IgD-negative memory B cell (primary cell): ENCODE measurements at regions not wholly inside any gene's neighbourhood (a gene's known extent, or its start where the extent isn't known, plus 50 kb on each side); places are given as distances from the start of the nearest gene placed in this dataset.

ENCODE experiments used
- H3K27ac Mint-ChIP-seq, 3 donors: one replicate each; pipeline ENCODE4 v1.8.0; 2020 to 2022; ENCODE audit warnings: mild to moderate bottlenecking in 3 of 3, mixed read lengths in 3 of 3, moderate library complexity in 1 of 3
- H3K27me3 Mint-ChIP-seq: one replicate; pipeline ENCODE4 v1.8.0; 2021; ENCODE audit warnings: mixed read lengths
- H3K36me3 Mint-ChIP-seq: one replicate; pipeline ENCODE4 v1.8.0; 2020; ENCODE audit warnings: mild to moderate bottlenecking, mixed read lengths
- H3K4me1 Mint-ChIP-seq, 3 donors: one replicate each; pipeline ENCODE4 v1.8.0; 2020 to 2022; ENCODE audit warnings: mixed read lengths in 3 of 3, mild to moderate bottlenecking in 1 of 3
- H3K4me3 Mint-ChIP-seq, 4 donors: one replicate each; pipeline ENCODE4 v1.8.0; 2020 to 2022; ENCODE audit warnings: mild to moderate bottlenecking in 4 of 4, mixed read lengths in 4 of 4, moderate library complexity in 3 of 4
- H3K9me3 Mint-ChIP-seq, 3 donors: one replicate each; pipeline ENCODE4 v1.8.0; 2020 to 2021; ENCODE audit warnings: mixed read lengths in 3 of 3, mild to moderate bottlenecking in 1 of 3

DNA sequence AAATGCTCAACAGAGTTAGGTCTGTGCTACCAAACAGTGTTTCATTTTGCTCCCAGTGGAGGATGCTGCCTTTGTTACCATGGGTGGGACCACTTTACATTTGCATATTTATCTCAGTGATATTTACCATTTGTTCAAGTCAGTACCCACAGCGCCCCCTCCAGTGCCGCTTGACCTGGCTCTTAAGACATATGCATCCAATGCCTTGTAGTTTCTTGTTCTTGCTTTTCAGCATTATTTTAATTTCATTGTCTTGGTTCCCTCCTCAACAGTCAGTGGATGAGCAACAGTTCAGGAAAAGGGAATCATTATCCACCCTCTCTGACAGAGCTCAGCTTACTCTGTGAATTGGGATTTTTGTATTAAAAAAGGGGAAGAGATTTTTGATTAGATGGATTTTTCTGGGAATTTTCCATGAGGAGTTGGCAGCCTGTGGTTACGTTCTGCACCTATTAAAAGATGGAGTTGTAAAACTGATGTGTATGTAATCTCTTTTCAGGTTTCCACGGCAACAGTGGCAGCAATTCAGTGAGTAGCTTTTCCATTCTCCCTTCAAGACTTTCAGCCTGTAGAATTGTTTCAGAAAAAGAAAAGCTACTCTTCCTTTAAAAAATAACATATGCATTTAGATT is 240.5 kb upstream of the DAAM1 start:
- peaks cover 5% of the 10 kb centered on the region for H3K27me3 Mint-ChIP-seq
- no peaks in the 10 kb centered on the region for H3K36me3 Mint-ChIP-seq
- H3K4me3 Mint-ChIP-seq: no peak overlapping the region
- peaks cover 0 to 5% (median 1%) of the 10 kb centered on the region in 3 donors for H3K9me3 Mint-ChIP-seq
- no peak overlapping the region for H3K27ac Mint-ChIP-seq
- H3K4me1 Mint-ChIP-seq: no peaks in the 10 kb centered on the region

DNA sequence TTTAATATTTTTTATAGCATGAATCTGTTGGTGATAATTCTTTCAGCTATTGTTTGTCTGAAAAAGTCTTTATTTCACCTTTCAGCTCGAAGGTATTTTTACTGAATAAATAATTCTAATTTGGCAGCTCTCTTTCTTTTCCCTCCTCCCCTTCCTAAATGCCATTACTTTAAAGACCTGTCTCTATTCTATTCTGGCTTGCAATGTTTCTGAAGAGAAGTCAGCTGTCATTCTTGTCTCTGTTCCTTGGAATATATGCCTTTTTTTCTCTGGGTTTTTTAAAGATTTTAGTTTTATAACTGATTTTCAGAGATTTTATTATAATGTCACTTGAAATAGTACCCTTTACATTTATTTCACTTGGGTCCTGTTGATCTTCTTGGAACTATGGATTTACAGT is 237.9 kb upstream of the DAAM1 start:
- H3K4me3 Mint-ChIP-seq: no peak overlapping the region
- no peaks in the 10 kb centered on the region for H3K4me1 Mint-ChIP-seq
- H3K27me3 Mint-ChIP-seq: peaks cover 13% of the 10 kb centered on the region
- H3K36me3 Mint-ChIP-seq: no peaks in the 10 kb centered on the region
- H3K9me3 Mint-ChIP-seq: peaks cover 0 to 5% (median 1%) of the 10 kb centered on the region in 3 donors
- no peak overlapping the region for H3K27ac Mint-ChIP-seq

DNA sequence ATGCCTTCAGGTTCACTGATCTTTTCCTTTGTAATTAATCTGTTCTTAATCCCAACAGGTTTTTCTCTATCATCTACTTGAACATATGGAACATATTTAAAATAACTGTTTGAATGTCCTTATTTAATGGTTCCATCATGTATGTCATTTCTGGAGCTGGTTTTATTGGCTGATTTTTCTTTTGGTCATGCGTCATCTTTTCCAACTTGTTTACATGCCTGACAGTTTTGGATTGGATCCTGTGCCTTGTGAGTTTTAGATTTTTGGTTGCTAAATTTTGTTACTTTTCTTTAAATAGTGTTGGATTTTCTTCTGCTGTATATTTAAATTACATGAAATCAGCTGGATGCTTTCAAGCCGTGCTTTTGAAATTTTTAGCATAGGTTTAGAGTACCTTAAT is 237.3 kb upstream of the DAAM1 start:
- Mint-ChIP-seq H3K9me3 (peaks cover 0 to 5% (median under 1%) of the 10 kb centered on the region in 3 donors), H3K4me1 (no peaks in the 10 kb centered on the region), H3K27ac (no peak overlapping the region), H3K36me3 (no peaks in the 10 kb centered on the region), H3K4me3 (no peak overlapping the region), H3K27me3 (peaks cover 13% of the 10 kb centered on the region)

- Mint-ChIP-seq H3K36me3 (no peaks in the 10 kb centered on the region), H3K27me3 (peaks cover 14% of the 10 kb centered on the region), H3K9me3 (peaks cover 3 to 8% (median 6%) of the 10 kb centered on the region in 3 donors), H3K4me3 (no peak overlapping the region), H3K27ac (no peak overlapping the region), H3K4me1 (no peaks in the 10 kb centered on the region)
Measured at GRCh38 chr14:58954052-58954451, 234.4 kb upstream of the DAAM1 start.

DNA sequence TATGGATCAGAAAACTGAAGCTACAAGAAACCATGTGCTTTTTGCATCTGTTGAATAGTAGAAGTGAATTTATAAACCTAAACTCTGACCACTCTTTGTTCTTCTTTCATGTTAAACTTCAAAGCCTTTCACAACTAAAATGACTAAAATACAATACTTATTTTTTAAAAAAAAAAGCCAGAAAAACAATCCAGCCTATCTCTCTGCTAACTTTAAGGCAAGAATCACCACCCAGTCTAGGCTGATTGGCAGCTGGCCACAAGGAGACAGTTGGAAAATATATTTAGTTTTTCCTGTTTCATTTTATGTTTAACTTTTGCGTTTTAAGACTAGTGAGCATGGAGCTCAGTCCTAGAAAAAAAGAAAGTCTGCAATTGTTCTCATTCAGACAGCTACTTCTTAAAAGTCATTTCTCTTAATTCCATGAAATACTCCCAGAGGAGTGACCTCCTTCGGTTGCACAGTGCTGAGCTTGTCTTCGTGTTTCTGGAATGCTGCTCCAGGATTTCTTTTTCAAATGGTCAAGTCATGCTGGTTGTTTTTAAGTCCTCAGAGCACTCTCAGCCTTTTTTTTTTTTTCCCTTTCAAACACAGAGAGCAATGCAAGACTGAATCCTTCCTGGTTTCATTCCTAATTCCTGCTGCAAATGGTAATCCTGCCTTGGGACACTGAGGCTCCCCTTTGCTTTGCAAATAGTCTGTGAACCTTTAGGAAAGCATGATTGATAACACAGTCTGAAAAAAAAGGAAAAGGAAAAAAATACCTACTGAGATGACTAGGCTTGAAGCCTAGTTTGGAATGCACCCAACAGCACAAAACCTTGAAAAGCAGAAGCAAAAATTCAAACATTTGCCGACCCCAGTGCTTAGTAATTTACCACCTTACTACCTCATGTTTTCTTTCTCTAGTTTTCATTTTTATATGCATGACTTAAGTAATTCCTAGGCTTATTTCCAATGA is 233.3 kb upstream of the DAAM1 start:
- H3K27ac Mint-ChIP-seq: no peak overlapping the region
- H3K9me3 Mint-ChIP-seq: peaks cover 3 to 8% (median 6%) of the 10 kb centered on the region in 3 donors
- no peak overlapping the region for H3K4me3 Mint-ChIP-seq
- peaks cover 14% of the 10 kb centered on the region for H3K27me3 Mint-ChIP-seq
- no peaks in the 10 kb centered on the region for H3K4me1 Mint-ChIP-seq
- H3K36me3 Mint-ChIP-seq: no peaks in the 10 kb centered on the region

DNA sequence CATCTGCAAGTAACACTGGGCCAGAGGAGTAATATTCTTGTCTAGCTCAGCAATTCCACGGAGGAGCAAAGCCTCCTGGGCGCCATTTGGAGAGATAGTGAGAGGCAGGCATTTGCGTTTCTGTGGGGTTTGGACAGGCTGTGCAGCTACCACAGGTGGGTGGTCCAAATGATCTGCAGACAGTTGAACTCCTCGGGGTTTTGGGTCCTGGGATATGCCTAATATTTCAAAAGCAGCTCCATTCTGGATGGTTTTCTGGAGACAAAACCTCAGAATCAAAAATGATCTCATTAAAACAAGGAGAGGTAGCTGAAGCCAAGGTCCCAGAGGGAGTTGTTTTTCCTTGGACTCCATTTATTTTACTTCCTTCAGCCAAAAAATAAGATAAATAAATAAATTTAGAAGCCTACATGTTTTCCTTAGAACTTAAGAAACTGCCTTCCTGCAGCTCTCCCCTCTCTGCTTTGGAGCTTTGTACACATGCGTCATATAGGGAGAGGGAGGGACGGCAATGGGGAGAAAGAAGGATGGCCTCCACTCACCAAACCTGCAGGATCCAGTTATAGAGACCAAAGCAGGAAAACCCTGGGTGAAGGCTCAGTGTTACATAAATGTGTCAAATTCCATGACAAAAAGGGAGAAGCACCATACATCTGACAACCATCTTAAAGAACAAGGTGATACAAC is 227.3 kb upstream of the DAAM1 start:
- Mint-ChIP-seq H3K36me3 (no peaks in the 10 kb centered on the region), H3K27me3 (peaks cover 3% of the 10 kb centered on the region), H3K4me3 (no peak overlapping the region), H3K9me3 (peaks cover 3 to 6% (median 4%) of the 10 kb centered on the region in 3 donors), H3K4me1 (no peaks in the 10 kb centered on the region), H3K27ac (no peak overlapping the region)

GRCh38 chr14:58963873-58964597 is 224.4 kb upstream of the DAAM1 start:
- H3K27ac Mint-ChIP-seq: no peak overlapping the region
- no peaks in the 10 kb centered on the region for H3K36me3 Mint-ChIP-seq
- peaks cover 0 to 2% (median 0%) of the 10 kb centered on the region in 3 donors for H3K4me1 Mint-ChIP-seq
- H3K4me3 Mint-ChIP-seq: no peak overlapping the region
- H3K9me3 Mint-ChIP-seq: no peaks in the 10 kb centered on the region
- H3K27me3 Mint-ChIP-seq: no peaks in the 10 kb centered on the region

- Mint-ChIP-seq H3K27ac (no peak overlapping the region), H3K4me1 (peaks cover 0 to 2% (median 0%) of the 10 kb centered on the region in 3 donors), H3K36me3 (no peaks in the 10 kb centered on the region), H3K27me3 (no peaks in the 10 kb centered on the region), H3K9me3 (no peaks in the 10 kb centered on the region), H3K4me3 (no peak overlapping the region)
Measured at GRCh38 chr14:58964598-58964928, 223.9 kb upstream of the DAAM1 start.

GRCh38 chr14:58965601-58966000 is 222.9 kb upstream of the DAAM1 start:
- H3K4me3 Mint-ChIP-seq: no peak overlapping the region
- no peaks in the 10 kb centered on the region for H3K9me3 Mint-ChIP-seq
- no peaks in the 10 kb centered on the region for H3K36me3 Mint-ChIP-seq
- H3K4me1 Mint-ChIP-seq: peaks cover 0 to 2% (median 0%) of the 10 kb centered on the region in 3 donors
- no peak overlapping the region for H3K27ac Mint-ChIP-seq
- H3K27me3 Mint-ChIP-seq: peaks cover 2% of the 10 kb centered on the region

DNA sequence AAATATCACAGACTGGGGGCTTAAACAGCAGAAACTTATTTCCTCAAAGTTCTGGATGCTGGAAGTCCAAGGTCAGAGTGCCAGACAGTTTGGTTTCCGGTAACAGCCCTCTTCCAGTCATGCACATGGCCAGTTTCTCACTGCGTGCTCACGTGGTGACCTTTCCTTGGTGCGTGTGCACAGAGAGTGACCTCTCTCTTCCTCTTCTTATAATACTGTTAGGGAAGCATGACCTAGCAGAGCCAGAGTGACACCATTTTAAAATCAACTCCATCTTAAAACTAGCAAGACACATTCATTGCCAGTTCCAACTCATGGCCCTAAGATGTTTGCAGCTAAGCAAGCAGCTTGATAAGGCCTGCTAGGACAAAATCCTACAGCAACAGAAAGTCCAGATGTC is 221.5 kb upstream of the DAAM1 start:
- no peaks in the 10 kb centered on the region for H3K36me3 Mint-ChIP-seq
- peaks cover 0 to 2% (median 0%) of the 10 kb centered on the region in 3 donors for H3K4me1 Mint-ChIP-seq
- H3K27me3 Mint-ChIP-seq: peaks cover 2% of the 10 kb centered on the region
- H3K27ac Mint-ChIP-seq: no peak overlapping the region
- no peak overlapping the region for H3K4me3 Mint-ChIP-seq
- no peaks in the 10 kb centered on the region for H3K9me3 Mint-ChIP-seq

DNA sequence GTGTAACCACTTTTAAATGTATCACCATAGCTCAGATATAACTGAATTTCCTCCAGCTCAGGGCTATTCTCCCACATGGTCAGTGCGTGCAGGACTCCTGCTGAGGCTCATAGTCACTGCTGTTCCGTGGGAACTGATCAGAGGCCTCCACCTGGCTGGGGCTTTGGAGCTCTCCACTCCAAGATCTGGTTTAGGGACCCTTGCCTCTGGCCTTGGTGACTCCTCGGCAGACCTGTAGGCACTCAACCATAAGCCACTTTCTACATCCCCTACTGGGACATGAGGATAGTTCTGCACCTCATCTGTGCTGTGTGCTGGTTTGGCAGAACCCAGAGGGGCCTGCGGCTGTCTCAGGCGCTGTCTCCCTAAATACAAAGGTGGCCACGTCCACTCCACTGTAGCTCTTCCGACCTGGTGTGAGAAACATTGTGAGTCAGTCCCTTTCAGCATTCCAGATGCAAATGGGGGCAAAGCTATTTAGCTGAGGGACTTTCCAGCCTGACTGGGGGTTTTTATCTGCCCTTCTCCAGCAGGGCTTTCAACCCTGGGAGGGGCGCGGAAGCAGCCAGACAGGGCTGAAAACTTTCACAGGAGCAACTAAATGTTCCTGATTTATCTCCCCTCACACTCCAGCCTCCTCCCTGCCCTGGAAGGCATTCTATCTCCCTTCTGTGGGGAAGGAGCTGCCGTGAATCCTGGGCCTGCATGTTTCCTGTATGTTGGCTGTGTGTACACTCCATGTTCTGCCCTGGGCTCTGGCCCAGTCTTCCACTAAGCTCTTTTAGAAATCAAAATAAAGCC is 218.3 kb upstream of the DAAM1 start:
- Mint-ChIP-seq H3K36me3 (no peaks in the 10 kb centered on the region), H3K27me3 (peaks cover 2% of the 10 kb centered on the region), H3K27ac (no peak overlapping the region), H3K9me3 (no peaks in the 10 kb centered on the region), H3K4me3 (no peak overlapping the region), H3K4me1 (peaks cover 0 to 2% (median 0%) of the 10 kb centered on the region in 3 donors)

DNA sequence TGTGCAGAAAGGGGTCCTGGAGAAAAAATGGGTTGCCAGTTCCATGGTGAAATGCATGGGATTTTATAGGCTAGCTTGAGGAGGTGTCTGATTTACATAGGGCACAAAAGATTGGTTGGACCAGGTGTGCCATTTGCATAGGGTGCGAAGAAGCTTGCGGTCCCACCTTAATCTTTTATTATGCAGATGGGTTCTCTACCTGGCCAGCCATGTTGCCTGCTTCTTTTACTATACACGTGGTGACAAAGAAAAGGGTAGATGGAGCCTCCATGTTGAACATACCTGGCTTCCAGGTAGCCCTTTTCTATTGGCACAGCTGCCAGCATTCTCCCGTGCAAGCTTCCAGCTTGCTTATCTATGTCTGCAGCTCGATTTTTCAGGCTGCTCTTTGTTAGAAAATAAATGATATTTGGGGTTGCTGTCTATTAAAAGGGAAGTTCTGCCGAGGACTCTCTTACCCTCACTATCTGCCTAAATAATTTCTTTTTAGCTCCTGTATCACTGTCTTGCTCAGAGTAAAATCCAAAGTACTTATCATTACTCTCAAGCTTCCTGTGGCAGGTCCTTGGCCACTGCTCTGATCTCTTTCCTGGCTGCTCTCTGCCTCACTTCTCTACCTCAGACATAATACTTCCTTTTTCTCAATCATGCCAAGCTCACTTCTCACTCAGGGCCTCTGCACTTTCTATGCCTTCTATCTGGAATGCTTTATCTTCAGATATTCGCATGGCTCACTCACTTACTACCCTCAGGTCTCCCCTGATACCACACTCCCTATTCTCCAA is 216.0 kb upstream of the DAAM1 start:
- H3K4me3 Mint-ChIP-seq: no peak overlapping the region
- H3K36me3 Mint-ChIP-seq: no peaks in the 10 kb centered on the region
- H3K27me3 Mint-ChIP-seq: peaks cover 2% of the 10 kb centered on the region
- peaks cover 0 to 2% (median 0%) of the 10 kb centered on the region in 3 donors for H3K4me1 Mint-ChIP-seq
- H3K27ac Mint-ChIP-seq: no peak overlapping the region
- no peaks in the 10 kb centered on the region for H3K9me3 Mint-ChIP-seq

DNA sequence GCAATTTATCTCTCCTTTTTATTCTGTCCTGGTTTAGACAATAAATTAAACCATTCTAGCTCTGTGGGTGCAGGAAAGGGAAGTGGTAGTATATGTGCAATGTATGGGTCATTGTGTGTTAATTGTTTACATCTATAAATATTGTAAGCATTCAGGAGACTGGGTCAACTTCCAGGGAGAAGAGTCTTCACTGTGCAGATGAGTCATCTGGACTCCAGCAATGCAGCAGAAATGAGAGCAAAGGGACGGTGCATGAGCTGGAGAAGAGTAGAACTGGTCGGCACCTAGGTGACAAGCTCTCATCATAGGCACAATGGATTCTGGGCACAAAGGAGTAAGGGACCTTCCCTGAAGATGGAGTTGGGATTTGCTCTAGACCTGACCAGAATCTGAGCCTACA is 211.1 kb upstream of the DAAM1 start:
- peaks cover 0 to under 1% (median under 1%) of the 10 kb centered on the region in 3 donors for H3K9me3 Mint-ChIP-seq
- no peaks in the 10 kb centered on the region for H3K27me3 Mint-ChIP-seq
- H3K4me1 Mint-ChIP-seq: no peaks in the 10 kb centered on the region
- no peak overlapping the region for H3K27ac Mint-ChIP-seq
- H3K36me3 Mint-ChIP-seq: no peaks in the 10 kb centered on the region
- no peak overlapping the region for H3K4me3 Mint-ChIP-seq
